Tibial artery (tissue), 4 donors: ENCODE measurements at regions not wholly inside any gene's neighbourhood (a gene's known extent, or its start where the extent isn't known, plus 50 kb on each side); places are given as distances from the start of the nearest gene placed in this dataset.
A peak's percentile ranks its signal among the peaks of the same experiment; 100 is the strongest.

Experiments used
- DNase-seq, 2 donors: peaks; one replicate each; pipeline ENCODE4 v3.0.0-alpha.2; 2019
- H3K27ac ChIP-seq, 2 donors: fragments of 200-600 bp; sonication (generic) in 1 of 2; 1 replicate in 1 of 2; 2 replicates in 1 of 2; pipeline ENCODE4 v1.5.1; 2018 to 2019; ENCODE audit warnings: mild to moderate bottlenecking in 1 of 2
- H3K27me3 ChIP-seq, 2 donors: fragments of 200-600 bp; sonication (generic) in 1 of 2; one replicate each; pipeline versions ENCODE4 v1.5.1 to v1.6.0; 2016 to 2019
- H3K36me3 ChIP-seq, 3 donors: fragments of 200-600 bp; sonication (generic) in 2 of 3; one replicate each; pipeline ENCODE4 v1.5.1; 2016 to 2019; ENCODE audit warnings: mild to moderate bottlenecking in 2 of 3
- H3K4me1 ChIP-seq, 4 donors: fragments of 200-600 bp; sonication (generic) in 2 of 4; 1 replicate in 3 of 4; 2 replicates in 1 of 4; pipeline ENCODE4 v1.5.1; 2016 to 2019
- H3K4me3 ChIP-seq, 2 donors: fragments of 200-600 bp; sonication (generic) in 1 of 2; 1 replicate in 1 of 2; 2 replicates in 1 of 2; pipeline ENCODE4 v1.5.1; 2018 to 2019; ENCODE audit warnings: mild to moderate bottlenecking in 2 of 2
- H3K9me3 ChIP-seq, 3 donors: fragments of 200-600 bp; sonication (generic) in 1 of 3; one replicate each; pipeline ENCODE4 v1.5.1; 2016 to 2019
- intact Hi-C: fragments of 100-400 bp; cut with DNase I; formaldehyde crosslinking; loops from one replicate; pipeline ENCODE4 v1.15.0; 2023; ENCODE audit warnings: low total_unique reads
- TF ChIP-seq, protein P1 (sequence below), 2 experiments: fragments of 200-600 bp in 1 of 2; fragments of 450-650 bp in 1 of 2; IDR thresholded peaks; one replicate each; pipeline ENCODE4 v1.5.1; 2017 to 2019; ENCODE audit warnings: antibody characterized with exemption in 2 of 2, mild to moderate bottlenecking in 1 of 2, moderate library complexity in 1 of 2

DNA sequence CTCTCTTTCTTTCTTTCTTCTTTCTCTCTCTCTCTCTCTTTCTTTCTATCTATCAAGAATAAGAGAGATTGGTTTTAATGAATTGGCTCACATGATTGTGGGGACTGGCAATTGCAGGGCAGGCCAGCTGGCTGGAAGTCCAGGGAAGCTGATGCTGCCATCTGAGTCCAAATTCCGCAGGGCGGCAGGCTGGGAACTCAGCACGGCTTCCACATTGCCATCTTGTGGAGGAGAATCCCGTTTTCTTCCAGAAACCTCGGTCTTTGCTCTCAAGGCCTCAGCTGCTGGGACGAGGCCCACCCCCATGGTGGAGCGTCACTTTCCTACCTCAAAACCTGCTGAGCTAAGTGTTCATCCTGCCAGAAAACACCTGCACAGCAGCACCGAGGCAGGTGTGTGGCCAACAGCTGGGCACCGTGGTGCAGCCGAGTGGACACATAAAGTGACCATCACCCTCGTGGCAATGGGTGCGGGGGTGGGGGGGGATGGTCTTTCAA is 58.8 kb upstream of the SLCO4A1 start:
- Histone ChIP-seq H3K4me1 (peaks cover 0 to 27% (median 18%) of the 10 kb centered on the region in 4 donors), H3K27ac (no peak overlapping the region), H3K4me3 (no peak overlapping the region), H3K27me3 (peaks cover 0 to 70% of the 10 kb centered on the region in 2 donors), H3K9me3 (no peaks in the 10 kb centered on the region), H3K36me3 (no peaks in the 10 kb centered on the region)
- TF ChIP-seq, protein P1, sequence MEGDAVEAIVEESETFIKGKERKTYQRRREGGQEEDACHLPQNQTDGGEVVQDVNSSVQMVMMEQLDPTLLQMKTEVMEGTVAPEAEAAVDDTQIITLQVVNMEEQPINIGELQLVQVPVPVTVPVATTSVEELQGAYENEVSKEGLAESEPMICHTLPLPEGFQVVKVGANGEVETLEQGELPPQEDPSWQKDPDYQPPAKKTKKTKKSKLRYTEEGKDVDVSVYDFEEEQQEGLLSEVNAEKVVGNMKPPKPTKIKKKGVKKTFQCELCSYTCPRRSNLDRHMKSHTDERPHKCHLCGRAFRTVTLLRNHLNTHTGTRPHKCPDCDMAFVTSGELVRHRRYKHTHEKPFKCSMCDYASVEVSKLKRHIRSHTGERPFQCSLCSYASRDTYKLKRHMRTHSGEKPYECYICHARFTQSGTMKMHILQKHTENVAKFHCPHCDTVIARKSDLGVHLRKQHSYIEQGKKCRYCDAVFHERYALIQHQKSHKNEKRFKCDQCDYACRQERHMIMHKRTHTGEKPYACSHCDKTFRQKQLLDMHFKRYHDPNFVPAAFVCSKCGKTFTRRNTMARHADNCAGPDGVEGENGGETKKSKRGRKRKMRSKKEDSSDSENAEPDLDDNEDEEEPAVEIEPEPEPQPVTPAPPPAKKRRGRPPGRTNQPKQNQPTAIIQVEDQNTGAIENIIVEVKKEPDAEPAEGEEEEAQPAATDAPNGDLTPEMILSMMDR (IDR thresholded peaks at IDR 0.05), result peak; percentile 22 to 32
- no peak for DNase-seq
- intact Hi-C loops, result no loop called here

DNA sequence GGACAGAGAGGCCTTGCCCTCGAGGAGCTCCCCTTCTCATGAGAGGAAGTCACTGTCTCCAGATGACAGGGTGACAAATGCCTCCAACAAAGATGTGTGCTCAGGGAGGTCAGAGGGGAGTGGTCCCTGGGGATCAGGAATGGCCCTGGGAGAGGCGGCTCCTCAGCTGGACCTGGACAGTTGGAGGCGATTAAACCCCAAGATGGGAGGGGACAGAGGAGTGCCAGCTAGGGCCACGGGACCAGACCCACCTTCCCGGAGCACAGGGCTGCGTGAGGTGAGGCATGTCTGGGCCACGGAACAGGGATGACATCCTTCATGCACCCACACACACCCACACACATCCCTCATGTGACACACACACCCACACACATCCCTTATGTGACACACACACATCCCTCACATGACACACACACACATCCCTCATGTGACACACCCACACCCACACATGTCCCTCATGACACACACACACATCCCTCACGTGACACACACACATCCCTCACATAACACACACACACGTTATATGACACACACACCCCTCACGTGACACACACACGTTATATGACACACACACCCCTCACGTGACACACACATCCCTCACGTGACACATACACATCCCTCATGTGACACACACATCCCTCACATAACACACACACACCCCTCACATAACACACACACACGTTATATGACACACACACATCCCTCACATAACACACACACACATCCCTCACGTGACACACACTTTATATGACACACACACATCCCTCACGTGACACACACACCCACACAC is 57.4 kb upstream of the SLCO4A1 start:
- no peak overlapping the region for H3K4me3 ChIP-seq
- no peaks in the 10 kb centered on the region for H3K36me3 ChIP-seq
- intact Hi-C loops, result no loop called here
- peaks cover 0 to 35% (median 19%) of the 10 kb centered on the region in 4 donors for H3K4me1 ChIP-seq
- TF ChIP-seq, protein P1 (IDR thresholded peaks at IDR 0.05), result no peak
- no peak overlapping the region for H3K27ac ChIP-seq
- H3K27me3 ChIP-seq, result peaks cover 0 to 74% of the 10 kb centered on the region in 2 donors
- DNase-seq, result no peak
- no peaks in the 10 kb centered on the region for H3K9me3 ChIP-seq

DNA sequence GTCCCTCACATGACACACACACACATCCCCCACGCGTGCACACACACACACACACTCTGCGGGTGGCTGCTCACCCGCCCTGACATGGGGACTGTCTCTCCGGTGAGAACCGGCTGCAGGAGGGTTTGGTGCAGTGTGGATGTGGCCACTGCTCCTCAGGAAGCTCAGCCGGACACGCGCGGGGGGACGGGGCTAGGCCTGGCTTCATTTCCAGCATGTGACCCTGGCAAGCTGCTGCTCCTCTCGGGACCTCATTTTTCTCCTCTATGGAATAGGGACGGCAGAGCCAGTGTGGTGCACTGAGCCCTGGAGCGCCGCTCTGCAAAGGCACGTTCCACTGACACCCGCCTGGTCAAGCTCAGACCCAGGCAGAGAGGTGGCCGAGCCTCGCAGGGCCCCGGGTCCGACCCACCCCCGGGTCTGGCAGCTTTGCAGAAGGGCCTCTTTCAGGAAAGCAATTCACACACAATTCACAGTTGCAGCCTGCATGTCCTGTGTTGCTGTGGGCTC is 56.8 kb upstream of the SLCO4A1 start:
- Histone ChIP-seq H3K4me3 (no peak overlapping the region), H3K36me3 (no peaks in the 10 kb centered on the region), H3K27me3 (peaks cover 0 to 74% of the 10 kb centered on the region in 2 donors), H3K27ac (no peak overlapping the region), H3K4me1 (peaks cover 0 to 35% (median 22%) of the 10 kb centered on the region in 4 donors), H3K9me3 (no peaks in the 10 kb centered on the region)
- intact Hi-C loops, result no loop called here
- DNase-seq, result no peak
- TF ChIP-seq, protein P1 (IDR thresholded peaks at IDR 0.05), result no peak

DNA sequence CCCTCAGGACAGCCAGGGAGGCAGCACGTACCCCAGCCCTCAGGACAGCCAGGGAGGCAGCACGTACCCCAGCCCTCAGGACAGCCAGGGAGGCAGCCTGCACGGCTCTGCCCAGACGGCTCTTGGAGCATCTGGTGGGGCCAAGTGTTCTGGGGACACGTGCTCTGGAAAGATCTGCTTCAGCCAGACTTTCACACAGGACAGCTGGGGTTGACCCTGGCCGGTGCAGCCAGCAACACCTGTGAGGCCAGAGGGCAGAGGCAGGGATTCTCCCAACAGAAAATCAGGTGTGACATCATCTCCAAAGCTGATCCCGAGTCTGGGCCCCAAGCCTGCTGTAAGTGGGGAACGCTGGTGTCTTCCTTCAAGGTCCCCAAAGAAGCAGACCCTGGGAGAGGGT is 55.5 kb upstream of the SLCO4A1 start:
- intact Hi-C loops, result no loop called here
- no peak overlapping the region for H3K4me3 ChIP-seq
- H3K27ac ChIP-seq, result no peak overlapping the region
- peaks cover 0 to 76% of the 10 kb centered on the region in 2 donors for H3K27me3 ChIP-seq
- no peak for DNase-seq
- no peaks in the 10 kb centered on the region for H3K36me3 ChIP-seq
- TF ChIP-seq, protein P1 (IDR thresholded peaks at IDR 0.05), result no peak
- H3K9me3 ChIP-seq, result no peaks in the 10 kb centered on the region
- H3K4me1 ChIP-seq, result peaks cover 0 to 29% (median 18%) of the 10 kb centered on the region in 4 donors

DNA sequence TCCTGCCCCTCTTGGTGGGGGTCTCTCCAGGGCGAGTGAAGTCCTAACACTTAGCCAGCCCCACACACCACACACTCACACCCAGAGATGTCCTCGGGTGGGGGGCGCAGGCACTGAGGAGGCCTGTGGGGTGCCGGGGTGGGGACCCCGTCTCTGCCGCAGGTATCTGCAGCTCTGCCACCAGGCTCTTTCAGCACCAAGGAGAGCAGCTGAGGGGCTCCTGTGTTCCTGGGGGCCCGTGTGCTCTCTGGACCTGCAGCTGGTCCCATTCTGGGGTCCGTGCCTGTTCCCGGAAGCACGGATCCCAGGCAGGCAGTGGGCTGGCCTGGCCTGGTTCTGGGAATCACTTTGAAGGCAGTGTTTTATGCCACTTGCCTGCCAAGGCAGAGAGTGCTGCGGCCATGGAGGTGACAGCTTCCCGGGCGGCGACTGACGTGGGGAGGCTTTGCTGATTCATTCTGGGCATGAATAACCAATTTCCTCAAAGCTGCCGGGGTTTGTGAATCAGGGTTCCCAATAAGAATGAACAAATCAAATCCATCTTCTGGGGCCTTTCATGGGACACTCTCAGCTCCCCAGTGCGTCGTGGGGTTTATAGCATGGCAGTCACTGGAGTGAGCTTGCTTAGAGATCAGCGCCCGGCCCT is 54.4 kb upstream of the SLCO4A1 start:
- H3K36me3 ChIP-seq, result no peaks in the 10 kb centered on the region
- H3K4me1 ChIP-seq, result peaks cover 0 to 19% (median 7%) of the 10 kb centered on the region in 4 donors
- intact Hi-C loops, result no loop called here
- TF ChIP-seq, protein P1 (IDR thresholded peaks at IDR 0.05), result no peak
- no peak overlapping the region for H3K4me3 ChIP-seq
- no peak overlapping the region for H3K27ac ChIP-seq
- no peak for DNase-seq
- no peaks in the 10 kb centered on the region for H3K9me3 ChIP-seq
- H3K27me3 ChIP-seq, result peaks cover 0 to 83% of the 10 kb centered on the region in 2 donors
